ENCODE measurements at regions not wholly inside any gene's neighbourhood (a gene's known extent, or its start where the extent isn't known, plus 50 kb on each side); places are given as distances from the start of the nearest gene placed in this dataset.

DNA sequence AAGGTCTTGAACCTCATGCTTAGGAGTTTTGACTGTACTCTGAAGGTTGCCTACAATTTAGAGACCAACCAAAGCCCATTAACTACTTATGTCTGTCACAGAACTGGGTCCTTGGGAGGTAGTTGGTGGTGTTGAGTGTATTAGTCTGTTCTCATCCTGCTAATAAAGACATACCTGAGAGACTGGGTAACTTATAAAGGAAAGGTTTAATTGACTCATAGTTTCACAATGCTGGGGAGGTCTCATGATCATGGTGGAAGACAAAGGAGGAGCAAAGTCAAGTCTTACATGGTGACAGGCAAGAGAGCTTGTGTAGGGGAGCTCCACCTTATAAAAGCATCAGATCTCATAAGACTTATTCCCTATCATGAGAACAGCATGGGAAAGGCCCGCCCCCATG, 319.6 kb upstream of the ZMIZ1 start:
- Histone ChIP-seq H3K4me1 (ENCODE audit: insufficient read depth, low read length) (no peaks in the 10 kb centered on the region), H3K9me3 (ENCODE audit: insufficient read depth, low read depth, low read length) (no peaks in the 10 kb centered on the region), H3K9ac (ENCODE audit: low read depth, low read length) (no peak overlapping the region), H3K36me3 (ENCODE audit: insufficient read depth, low read length) (no peaks in the 10 kb centered on the region), H3K27me3 (ENCODE audit: insufficient read depth, low read length) (no peaks in the 10 kb centered on the region), H3K4me3 (ENCODE audit: low read length) (no peak overlapping the region), H3K27ac (ENCODE audit: low read depth, low read length) (no peak overlapping the region)
- WGBS = 80% methylated on average over 1 of the region's 1 CpG

DNA sequence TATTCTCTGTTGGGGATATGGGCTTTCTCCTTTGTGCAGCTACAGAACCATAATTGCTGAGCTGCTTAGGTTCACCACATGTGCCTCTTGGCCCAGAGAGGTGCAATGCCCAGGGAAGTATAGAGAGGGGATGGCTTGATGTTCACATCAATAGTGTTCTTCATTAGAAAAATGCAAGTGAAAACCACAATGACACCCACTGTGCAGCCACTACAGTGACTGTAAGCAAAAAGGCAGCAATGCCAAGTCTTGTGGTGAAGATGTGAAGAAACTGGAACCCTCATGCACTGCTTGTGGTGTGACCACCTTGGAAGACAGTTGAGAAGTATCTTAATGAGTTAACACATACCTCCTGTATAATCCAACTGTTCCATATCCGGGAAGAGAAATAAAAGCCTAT, 318.9 kb upstream of the ZMIZ1 start:
- H3K27ac ChIP-seq (ENCODE audit: low read depth, low read length) = no peak overlapping the region

DNA sequence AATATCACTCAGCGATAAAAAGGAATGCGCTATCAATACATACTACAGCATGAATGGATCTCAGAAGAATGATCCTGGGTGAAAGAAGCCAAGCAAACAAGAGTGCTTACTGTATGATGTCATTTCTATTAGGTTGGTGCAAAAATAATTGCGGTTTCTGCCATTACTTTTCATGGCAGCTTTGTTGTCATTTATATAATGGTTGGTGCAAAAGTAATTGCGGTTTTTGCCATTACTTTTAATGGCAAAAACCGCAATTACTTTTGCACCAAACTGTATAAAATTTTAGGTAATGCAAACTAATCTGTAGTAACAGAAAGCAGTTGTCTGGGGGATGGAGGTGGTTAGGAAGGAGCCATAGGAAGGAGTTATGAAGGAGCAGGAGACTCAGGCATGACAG, 318.3 kb upstream of the ZMIZ1 start:
- H3K9me3 ChIP-seq (ENCODE audit: insufficient read depth, low read depth, low read length) = no peaks in the 10 kb centered on the region
- H3K4me3 ChIP-seq (ENCODE audit: low read length) = no peak overlapping the region
- no peak overlapping the region for H3K27ac ChIP-seq (ENCODE audit: low read depth, low read length)
- no peaks in the 10 kb centered on the region for H3K27me3 ChIP-seq (ENCODE audit: insufficient read depth, low read length)
- H3K9ac ChIP-seq (ENCODE audit: low read depth, low read length) = no peak overlapping the region
- WGBS = 89% methylated on average over 5 of the region's 5 CpGs
- H3K36me3 ChIP-seq (ENCODE audit: insufficient read depth, low read length) = no peaks in the 10 kb centered on the region
- peaks cover 3% of the 10 kb centered on the region; the same call in 1 of the 2 replicates for H3K4me1 ChIP-seq (ENCODE audit: insufficient read depth, low read length)

More for the DNA sequence above, 318.9 kb upstream of the ZMIZ1 start:
- H3K36me3 ChIP-seq (ENCODE audit: insufficient read depth, low read length) = no peaks in the 10 kb centered on the region
- no peak overlapping the region for H3K4me3 ChIP-seq (ENCODE audit: low read length)
- no peaks in the 10 kb centered on the region for H3K4me1 ChIP-seq (ENCODE audit: insufficient read depth, low read length)
- no peaks in the 10 kb centered on the region for H3K27me3 ChIP-seq (ENCODE audit: insufficient read depth, low read length)
- 100% methylated on average over 1 of the region's 1 CpG for WGBS
- no peak overlapping the region for H3K9ac ChIP-seq (ENCODE audit: low read depth, low read length)
- H3K9me3 ChIP-seq (ENCODE audit: insufficient read depth, low read depth, low read length) = no peaks in the 10 kb centered on the region

DNA sequence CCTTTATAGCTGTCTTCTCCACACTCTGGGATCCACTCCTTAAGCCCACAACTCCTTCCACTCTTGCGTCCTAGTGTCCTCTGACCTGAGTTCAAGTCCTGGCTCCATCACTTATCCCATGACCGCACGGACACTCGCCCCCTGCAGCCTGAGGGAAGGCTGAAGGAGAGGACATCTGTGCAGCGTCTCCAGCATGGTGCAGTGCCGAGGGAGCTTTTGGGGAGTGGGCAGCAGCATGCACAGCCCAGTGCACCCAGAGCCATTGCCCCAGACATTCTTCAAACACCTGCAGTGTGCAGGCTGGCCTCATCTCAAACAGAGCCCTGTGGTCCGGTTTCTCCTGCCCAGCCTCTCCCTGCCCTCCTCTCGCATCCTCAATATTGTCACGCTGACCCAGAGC, 317.1 kb upstream of the ZMIZ1 start:
- WGBS = 98% methylated on average over 9 of the region's 9 CpGs
- no peak overlapping the region for H3K4me3 ChIP-seq (ENCODE audit: low read length)
- no peak overlapping the region for H3K27ac ChIP-seq (ENCODE audit: low read depth, low read length)

DNA sequence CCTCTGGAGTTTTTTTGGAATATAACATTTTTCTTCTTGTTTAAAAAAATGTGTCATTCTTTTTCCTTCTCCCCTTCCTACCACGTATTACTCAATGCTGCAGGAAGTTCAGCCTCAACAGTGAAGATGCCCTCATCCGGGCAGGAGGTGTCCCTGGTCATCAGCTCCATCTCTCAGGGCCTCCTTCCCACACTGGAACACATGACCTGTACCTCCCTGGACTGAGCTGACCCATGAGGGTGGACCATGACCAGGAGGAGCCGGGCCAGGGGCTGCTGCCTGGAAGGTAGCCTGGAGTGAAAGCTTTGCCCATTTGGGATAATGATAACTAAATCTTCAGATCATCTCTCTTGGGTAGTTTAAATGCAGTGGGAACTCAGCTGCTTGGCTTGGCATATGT, 316.5 kb upstream of the ZMIZ1 start:
- Histone ChIP-seq H3K9me3 (ENCODE audit: insufficient read depth, low read depth, low read length) (no peaks in the 10 kb centered on the region), H3K4me1 (ENCODE audit: insufficient read depth, low read length) (peaks cover 11% of the 10 kb centered on the region; the same call in 1 of the 2 replicates), H3K9ac (ENCODE audit: low read depth, low read length) (no peak overlapping the region), H3K27ac (ENCODE audit: low read depth, low read length) (no peak overlapping the region), H3K36me3 (ENCODE audit: insufficient read depth, low read length) (no peaks in the 10 kb centered on the region), H3K4me3 (ENCODE audit: low read length) (no peak overlapping the region), H3K27me3 (ENCODE audit: insufficient read depth, low read length) (no peaks in the 10 kb centered on the region)
- 91% methylated on average over 3 of the region's 3 CpGs for WGBS

More for the DNA sequence above, 317.1 kb upstream of the ZMIZ1 start:
- no peaks in the 10 kb centered on the region for H3K9me3 ChIP-seq (ENCODE audit: insufficient read depth, low read depth, low read length)
- H3K36me3 ChIP-seq (ENCODE audit: insufficient read depth, low read length) = no peaks in the 10 kb centered on the region
- H3K9ac ChIP-seq (ENCODE audit: low read depth, low read length) = no peak overlapping the region
- peaks cover 6% of the 10 kb centered on the region; the same call in 1 of the 2 replicates for H3K4me1 ChIP-seq (ENCODE audit: insufficient read depth, low read length)
- no peaks in the 10 kb centered on the region for H3K27me3 ChIP-seq (ENCODE audit: insufficient read depth, low read length)

DNA sequence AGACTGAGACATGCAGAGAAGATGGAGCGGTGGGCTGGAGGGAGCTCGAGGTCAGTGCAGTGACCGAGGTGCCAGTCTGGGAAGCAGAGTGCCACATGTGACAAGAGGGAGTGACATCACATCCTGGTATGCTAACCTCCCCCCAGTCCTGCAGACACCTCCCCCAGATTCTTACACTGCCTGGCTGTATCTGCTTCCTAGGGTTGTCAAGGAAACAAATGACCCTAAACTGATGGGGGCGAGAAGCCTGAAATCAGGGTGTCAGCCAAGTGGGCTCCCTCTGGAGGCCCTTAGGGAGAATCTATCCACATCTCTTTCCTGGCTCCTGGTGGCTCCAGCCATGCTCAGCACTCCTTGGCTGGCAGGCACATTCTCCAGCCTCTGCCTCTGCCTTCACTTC, 316.1 kb upstream of the ZMIZ1 start:
- H3K4me1 ChIP-seq (ENCODE audit: insufficient read depth, low read length) = peaks cover 11% of the 10 kb centered on the region; the same call in 1 of the 2 replicates
- H3K4me3 ChIP-seq (ENCODE audit: low read length) = no peak overlapping the region
- H3K27ac ChIP-seq (ENCODE audit: low read depth, low read length) = no peak overlapping the region
- H3K9ac ChIP-seq (ENCODE audit: low read depth, low read length) = no peak overlapping the region
- H3K36me3 ChIP-seq (ENCODE audit: insufficient read depth, low read length) = no peaks in the 10 kb centered on the region
- 93% methylated on average over 4 of the region's 4 CpGs for WGBS
- H3K27me3 ChIP-seq (ENCODE audit: insufficient read depth, low read length) = no peaks in the 10 kb centered on the region
- no peaks in the 10 kb centered on the region for H3K9me3 ChIP-seq (ENCODE audit: insufficient read depth, low read depth, low read length)

DNA sequence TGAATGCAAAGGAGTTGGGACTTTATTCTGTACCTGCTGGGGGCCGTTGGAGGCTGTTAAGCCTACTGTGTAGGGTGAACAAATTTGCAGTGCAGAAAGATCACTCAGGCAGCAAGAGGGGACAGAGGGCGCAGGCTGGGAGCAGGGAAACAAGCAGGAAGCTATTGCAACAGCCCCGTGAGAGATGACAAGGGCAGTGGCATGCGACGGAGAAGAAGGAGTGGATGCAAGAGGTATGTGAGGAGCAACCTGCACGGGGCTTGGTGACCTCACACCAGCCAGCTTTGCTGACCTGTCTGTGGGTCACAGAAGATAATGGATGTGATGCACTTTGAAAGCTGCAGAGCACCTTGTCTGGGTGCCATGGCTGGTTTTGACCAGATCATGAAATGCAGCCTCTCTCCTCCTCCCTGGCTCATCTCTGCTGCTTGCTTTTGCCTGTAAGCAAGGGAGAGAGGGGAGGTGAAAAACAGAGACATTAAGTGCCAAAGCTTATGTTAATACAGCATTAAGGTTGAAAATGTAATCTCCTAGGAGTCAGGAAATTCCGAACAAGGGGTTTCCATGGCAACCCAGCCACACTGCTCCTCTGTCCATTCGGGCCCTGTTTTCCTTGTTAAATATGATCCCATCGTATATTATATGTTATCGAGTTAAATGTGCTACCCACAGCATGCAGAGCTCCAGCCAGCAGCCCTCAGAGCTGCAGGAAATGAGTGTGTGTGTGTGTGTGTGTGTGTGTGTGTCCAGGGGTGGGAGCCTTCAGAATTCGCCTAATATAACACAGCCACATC, 314.3 kb upstream of the ZMIZ1 start:
- no peak overlapping the region for H3K4me3 ChIP-seq (ENCODE audit: low read length)
- WGBS = 69% methylated on average over 9 of the region's 11 CpGs

GRCh38 chr10:78755063-78755701, 313.6 kb upstream of the ZMIZ1 start:
- Histone ChIP-seq H3K27me3 (ENCODE audit: insufficient read depth, low read length) (no peaks in the 10 kb centered on the region), H3K9ac (ENCODE audit: low read depth, low read length) (no peak overlapping the region), H3K4me3 (ENCODE audit: low read length) (no peak overlapping the region), H3K27ac (ENCODE audit: low read depth, low read length) (no peak overlapping the region), H3K9me3 (ENCODE audit: insufficient read depth, low read depth, low read length) (no peaks in the 10 kb centered on the region), H3K36me3 (ENCODE audit: insufficient read depth, low read length) (no peaks in the 10 kb centered on the region), H3K4me1 (ENCODE audit: insufficient read depth, low read length) (peaks cover 11% of the 10 kb centered on the region; the same call in 1 of the 2 replicates)
- 87% methylated on average over 12 of the region's 12 CpGs for WGBS

More for the DNA sequence above, 314.3 kb upstream of the ZMIZ1 start:
- H3K9me3 ChIP-seq (ENCODE audit: insufficient read depth, low read depth, low read length) = no peaks in the 10 kb centered on the region
- H3K27me3 ChIP-seq (ENCODE audit: insufficient read depth, low read length) = no peaks in the 10 kb centered on the region
- H3K9ac ChIP-seq (ENCODE audit: low read depth, low read length) = no peak overlapping the region
- peaks cover 11% of the 10 kb centered on the region; the same call in 1 of the 2 replicates for H3K4me1 ChIP-seq (ENCODE audit: insufficient read depth, low read length)
- no peak overlapping the region for H3K27ac ChIP-seq (ENCODE audit: low read depth, low read length)
- H3K36me3 ChIP-seq (ENCODE audit: insufficient read depth, low read length) = no peaks in the 10 kb centered on the region

GRCh38 chr10:78755877-78756455, 312.8 kb upstream of the ZMIZ1 start:
- H3K9me3 ChIP-seq (ENCODE audit: insufficient read depth, low read depth, low read length) = no peaks in the 10 kb centered on the region
- peaks cover 11% of the 10 kb centered on the region; the same call in 1 of the 2 replicates for H3K4me1 ChIP-seq (ENCODE audit: insufficient read depth, low read length)
- no peaks in the 10 kb centered on the region for H3K27me3 ChIP-seq (ENCODE audit: insufficient read depth, low read length)
- WGBS = 90% methylated on average over 3 of the region's 3 CpGs
- H3K4me3 ChIP-seq (ENCODE audit: low read length) = no peak overlapping the region
- H3K36me3 ChIP-seq (ENCODE audit: insufficient read depth, low read length) = no peaks in the 10 kb centered on the region
- H3K9ac ChIP-seq (ENCODE audit: low read depth, low read length) = no peak overlapping the region
- no peak overlapping the region for H3K27ac ChIP-seq (ENCODE audit: low read depth, low read length)

DNA sequence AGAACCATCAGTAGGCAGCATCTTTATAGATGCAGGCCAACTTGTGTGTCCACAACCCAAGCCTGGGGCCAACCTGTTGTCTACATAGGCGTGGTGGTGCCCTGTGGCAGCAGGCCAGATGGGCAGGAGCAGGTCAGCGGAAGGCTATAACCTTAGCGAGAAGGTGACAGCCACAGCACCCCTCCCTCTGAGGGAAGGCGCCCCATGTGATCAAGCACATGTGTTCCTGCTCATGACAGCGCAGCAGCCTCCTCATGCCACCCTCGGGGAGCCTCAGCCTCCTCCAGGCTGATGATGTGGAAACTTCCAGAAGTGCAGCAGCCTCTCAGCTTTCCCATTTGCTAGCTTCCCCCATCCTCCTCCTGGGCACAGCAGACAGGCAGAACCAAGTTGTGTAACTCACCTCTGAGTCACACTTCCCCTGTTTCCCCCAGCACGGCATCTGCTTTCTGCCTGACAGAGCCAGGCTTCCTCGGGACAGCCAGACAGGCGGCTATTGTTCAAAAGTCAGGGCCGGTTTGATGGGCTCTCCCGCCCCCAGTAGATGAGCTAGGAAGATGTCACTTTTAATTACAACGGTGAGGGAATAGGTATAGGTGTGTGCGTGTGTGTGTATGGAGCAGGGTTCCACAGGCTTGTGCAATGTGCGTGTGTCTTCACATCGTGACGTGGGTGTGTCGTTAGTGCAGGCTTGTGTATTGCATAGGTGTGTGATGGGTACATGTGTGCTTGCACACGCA, 312.0 kb upstream of the ZMIZ1 start:
- no peak overlapping the region for H3K4me3 ChIP-seq (ENCODE audit: low read length)
- no peaks in the 10 kb centered on the region for H3K27me3 ChIP-seq (ENCODE audit: insufficient read depth, low read length)
- WGBS = 67% methylated on average over 18 of the region's 18 CpGs
- peaks cover 11% of the 10 kb centered on the region; the same call in 1 of the 2 replicates for H3K4me1 ChIP-seq (ENCODE audit: insufficient read depth, low read length)
- H3K9me3 ChIP-seq (ENCODE audit: insufficient read depth, low read depth, low read length) = no peaks in the 10 kb centered on the region
- no peaks in the 10 kb centered on the region for H3K36me3 ChIP-seq (ENCODE audit: insufficient read depth, low read length)
- no peak overlapping the region for H3K27ac ChIP-seq (ENCODE audit: low read depth, low read length)
- H3K9ac ChIP-seq (ENCODE audit: low read depth, low read length) = no peak overlapping the region

Data from HUES64 (cell line).